ENCODE measurements at regions not wholly inside any gene's neighbourhood (a gene's known extent, or its start where the extent isn't known, plus 50 kb on each side); places are given as distances from the start of the nearest gene placed in this dataset.

GRCh38 chr9:108456903-108457302 lies 398.9 kb downstream of the ACTL7B start:
- no peak for DNase-seq (ENCODE audit: low read depth)
- FAIRE-seq = no peak
- no peaks in the 10 kb centered on the region for H3K27me3 ChIP-seq (ENCODE audit: control insufficient read depth, insufficient read depth, low read length)

GRCh38 chr9:108445431-108446071 lies 410.2 kb downstream of the ACTL7B start:
- TF ChIP-seq CTCF (IDR thresholded peaks at IDR 0.05; ENCODE audit: insufficient read depth, low read length, severe bottlenecking) = no peak

More at GRCh38 chr9:108456903-108457302, 398.9 kb downstream of the ACTL7B start:
- Histone ChIP-seq H3K36me3 (ENCODE audit: control insufficient read depth, insufficient read depth, low read length) (no peaks in the 10 kb centered on the region), H3K4me3 (ENCODE audit: low read depth, low read length) (no peak overlapping the region)
- no peak for TF ChIP-seq CTCF (IDR thresholded peaks at IDR 0.05; ENCODE audit: insufficient read depth, low read length, severe bottlenecking)

GRCh38 chr9:108444400-108445358 lies 411.1 kb downstream of the ACTL7B start:
- no peaks in the 10 kb centered on the region for H3K27me3 ChIP-seq (ENCODE audit: control insufficient read depth, insufficient read depth, low read length)
- no peak for FAIRE-seq
- peak overlapping the region; percentile 33 for H3K4me3 ChIP-seq (ENCODE audit: low read depth, low read length)
- no peak for TF ChIP-seq CTCF (IDR thresholded peaks at IDR 0.05; ENCODE audit: insufficient read depth, low read length, severe bottlenecking)
- DNase-seq (ENCODE audit: low read depth) = peak; percentile 97
- no peaks in the 10 kb centered on the region for H3K36me3 ChIP-seq (ENCODE audit: control insufficient read depth, insufficient read depth, low read length)

More at GRCh38 chr9:108445431-108446071, 410.2 kb downstream of the ACTL7B start:
- Histone ChIP-seq H3K27me3 (ENCODE audit: control insufficient read depth, insufficient read depth, low read length) (no peaks in the 10 kb centered on the region), H3K36me3 (ENCODE audit: control insufficient read depth, insufficient read depth, low read length) (no peaks in the 10 kb centered on the region), H3K4me3 (ENCODE audit: low read depth, low read length) (no peak overlapping the region)
- no peak for DNase-seq (ENCODE audit: low read depth)
- FAIRE-seq = no peak

- Histone ChIP-seq H3K4me3 (ENCODE audit: low read depth, low read length) (no peak overlapping the region), H3K27me3 (ENCODE audit: control insufficient read depth, insufficient read depth, low read length) (no peaks in the 10 kb centered on the region), H3K36me3 (ENCODE audit: control insufficient read depth, insufficient read depth, low read length) (no peaks in the 10 kb centered on the region)
- peak; percentile 73 for DNase-seq (ENCODE audit: low read depth)
- TF ChIP-seq CTCF (IDR thresholded peaks at IDR 0.05; ENCODE audit: insufficient read depth, low read length, severe bottlenecking) = no peak
- no peak for FAIRE-seq
Observed at GRCh38 chr9:108443741-108444140, 412.0 kb downstream of the ACTL7B start.

GRCh38 chr9:108443019-108443633 lies 412.7 kb downstream of the ACTL7B start:
- DNase-seq (ENCODE audit: low read depth) (no peak), FAIRE-seq (no peak)
- TF ChIP-seq CTCF (IDR thresholded peaks at IDR 0.05; ENCODE audit: insufficient read depth, low read length, severe bottlenecking) = no peak
- no peaks in the 10 kb centered on the region for H3K36me3 ChIP-seq (ENCODE audit: control insufficient read depth, insufficient read depth, low read length)
- H3K4me3 ChIP-seq (ENCODE audit: low read depth, low read length) = no peak overlapping the region
- H3K27me3 ChIP-seq (ENCODE audit: control insufficient read depth, insufficient read depth, low read length) = no peaks in the 10 kb centered on the region

Data from bronchial epithelial cell (primary cell).